GM18508 (cell line): ENCODE measurements at regions not wholly inside any gene's neighbourhood (a gene's known extent, or its start where the extent isn't known, plus 50 kb on each side); places are given as distances from the start of the nearest gene placed in this dataset.

Experiments
- ATAC-seq: cut with Tn5 transposase; IDR thresholded peaks from one replicate; pipeline ENCODE4 v1.9.1; 2021; ENCODE audit warnings: moderate number of reproducible peaks; ENCODE audit not compliant: insufficient read depth, unreplicated experiment

- no peak for ATAC-seq
Observed at GRCh38 chr13:102993348-102993747, 72.9 kb downstream of the SLC10A2 start.

GRCh38 chr13:102984210-102984609 lies 82.0 kb downstream of the SLC10A2 start:
- no peak for ATAC-seq

- no peak for ATAC-seq
Observed at GRCh38 chr13:102983496-102983895, 82.7 kb downstream of the SLC10A2 start.

GRCh38 chr13:102980331-102980982 lies 85.8 kb downstream of the SLC10A2 start:
- no peak for ATAC-seq

- no peak for ATAC-seq
Observed at GRCh38 chr13:102978168-102978567, 88.0 kb downstream of the SLC10A2 start.

- no peak for ATAC-seq
Observed at GRCh38 chr13:102977471-102977870, 88.7 kb downstream of the SLC10A2 start.

- no peak for ATAC-seq
Observed at GRCh38 chr13:102974317-102975087, 91.7 kb downstream of the SLC10A2 start.

GRCh38 chr13:102972191-102972590 lies 94.0 kb downstream of the SLC10A2 start:
- ATAC-seq, result no peak

- peak; percentile 91 for ATAC-seq
Observed at GRCh38 chr13:102970542-102970941, 95.7 kb downstream of the SLC10A2 start.

GRCh38 chr13:102968572-102969228 lies 97.5 kb downstream of the SLC10A2 start:
- no peak for ATAC-seq

GRCh38 chr13:102965802-102966201 lies 100.4 kb downstream of the SLC10A2 start:
- no peak for ATAC-seq

- no peak for ATAC-seq
Observed at GRCh38 chr13:102962430-102962829, 103.8 kb downstream of the SLC10A2 start.

GRCh38 chr13:102960959-102961358 lies 105.3 kb downstream of the SLC10A2 start:
- ATAC-seq, result no peak

- no peak for ATAC-seq
Observed at GRCh38 chr13:102956449-102956848, 109.8 kb downstream of the SLC10A2 start.

- no peak for ATAC-seq
Observed at GRCh38 chr13:102954350-102954749, 108.5 kb downstream of the ERCC5 start.

- ATAC-seq, result no peak
Observed at GRCh38 chr13:102951808-102952207, 106.0 kb downstream of the ERCC5 start.

- no peak for ATAC-seq
Observed at GRCh38 chr13:102947745-102948405, 102.0 kb downstream of the ERCC5 start.

- ATAC-seq, result no peak
Observed at GRCh38 chr13:102945886-102946285, 100.1 kb downstream of the ERCC5 start.

- no peak for ATAC-seq
Observed at GRCh38 chr13:102945324-102945815, 99.5 kb downstream of the ERCC5 start.

GRCh38 chr13:102944821-102945220 lies 99.0 kb downstream of the ERCC5 start:
- ATAC-seq, result no peak

- ATAC-seq, result no peak
Observed at GRCh38 chr13:102940770-102941169, 94.9 kb downstream of the ERCC5 start.
